Caco-2 (cell line): ENCODE measurements at regions not wholly inside any gene's neighbourhood (a gene's known extent, or its start where the extent isn't known, plus 50 kb on each side); places are given as distances from the start of the nearest gene placed in this dataset.

Experiments
- BruUV-seq: library from RNA; stranded (reverse); fragments of 400-500 nt; replicated peaks from 2 replicates; lab custom pipeline; 2021; lab: Mats Ljungman, UMichigan
- CTCF ChIA-PET: fragments of 300-600 bp; sonication (Branson Sonifier 250); formaldehyde crosslinking; loops from one replicate; lab custom pipeline; 2022; ENCODE audit warnings: antibody characterized with exemption; lab: Charles Lee
- POLR2A ChIA-PET: fragments of 300-600 bp; sonication (Branson Sonifier 250); formaldehyde crosslinking; loops from one replicate; lab custom pipeline; 2022; ENCODE audit warnings: antibody characterized with exemption; lab: Charles Lee
- DNase-seq, 2 experiments: peaks; one replicate each; pipeline versions ENCODE4 v3.0.0 to v3.0.0-alpha.2; 2020 to 2022
- H3K27me3 ChIP-seq: replicated peaks from 2 replicates; pipeline ENCODE4 v1.6.0; 2011; ENCODE audit warnings: low read length; ENCODE audit not compliant: control insufficient read depth, insufficient read depth
- H3K36me3 ChIP-seq: 2 replicates; pipeline ENCODE4 v1.5.1; 2011; ENCODE audit warnings: low read length; ENCODE audit not compliant: control insufficient read depth, insufficient read depth
- H3K4me1 ChIP-seq: fragments of 250-450 bp; sonication (Bioruptor Pico); 2 replicates; pipeline ENCODE4 v1.5.1; 2020; ENCODE audit warnings: mild to moderate bottlenecking
- H3K4me3 ChIP-seq: 2 replicates; pipeline ENCODE4 v1.5.1; 2011; ENCODE audit warnings: low read depth, mild to moderate bottlenecking, control low read depth, low read length
- H3K9me3 ChIP-seq: fragments of 250-450 bp; sonication (Bioruptor Pico); 2 replicates; pipeline ENCODE4 v1.5.1; 2020; ENCODE audit warnings: mild to moderate bottlenecking, moderate library complexity
- H3K27ac Mint-ChIP-seq: one replicate; pipeline ENCODE4 v1.8.0; 2022; ENCODE audit warnings: mixed read lengths; ENCODE audit not compliant: unreplicated experiment
- H3K27me3 Mint-ChIP-seq: one replicate; pipeline ENCODE4 v1.8.0; 2022; ENCODE audit warnings: mixed read lengths; ENCODE audit not compliant: insufficient read depth, unreplicated experiment
- H3K36me3 Mint-ChIP-seq: one replicate; pipeline ENCODE4 v1.8.0; 2022; ENCODE audit warnings: mild to moderate bottlenecking, mixed read lengths; ENCODE audit not compliant: insufficient read depth, unreplicated experiment
- H3K4me1 Mint-ChIP-seq: one replicate; pipeline ENCODE4 v1.8.0; 2022; ENCODE audit warnings: low read depth, mixed read lengths; ENCODE audit not compliant: unreplicated experiment
- H3K4me3 Mint-ChIP-seq: one replicate; pipeline ENCODE4 v1.8.0; 2022; ENCODE audit warnings: mild to moderate bottlenecking, moderate library complexity, mixed read lengths; ENCODE audit not compliant: unreplicated experiment
- H3K9me3 Mint-ChIP-seq: one replicate; pipeline ENCODE4 v1.8.0; 2022; ENCODE audit warnings: mixed read lengths; ENCODE audit not compliant: unreplicated experiment
- CTCF ChIP-seq, 2 experiments: fragments of 200-600 bp in 1 of 2; IDR thresholded peaks; 1 replicate in 1 of 2; 2 replicates in 1 of 2; pipeline versions ENCODE4 v1.5.1 to v1.8.0; 2011 to 2022; ENCODE audit warnings: antibody characterized with exemption in 1 of 2, control low read depth in 1 of 2, inconsistent platforms in 1 of 2, low read depth in 1 of 2, low read length in 1 of 2, mild to moderate bottlenecking in 1 of 2, moderate library complexity in 1 of 2; ENCODE audit not compliant: insufficient read depth in 1 of 2, severe bottlenecking in 1 of 2, unreplicated experiment in 1 of 2
- intact Hi-C: fragments of 100-400 bp; cut with micrococcal nuclease; formaldehyde crosslinking; loops from one replicate; pipeline ENCODE4 v1.10.0; 2022; ENCODE audit not compliant: unreplicated experiment

DNA sequence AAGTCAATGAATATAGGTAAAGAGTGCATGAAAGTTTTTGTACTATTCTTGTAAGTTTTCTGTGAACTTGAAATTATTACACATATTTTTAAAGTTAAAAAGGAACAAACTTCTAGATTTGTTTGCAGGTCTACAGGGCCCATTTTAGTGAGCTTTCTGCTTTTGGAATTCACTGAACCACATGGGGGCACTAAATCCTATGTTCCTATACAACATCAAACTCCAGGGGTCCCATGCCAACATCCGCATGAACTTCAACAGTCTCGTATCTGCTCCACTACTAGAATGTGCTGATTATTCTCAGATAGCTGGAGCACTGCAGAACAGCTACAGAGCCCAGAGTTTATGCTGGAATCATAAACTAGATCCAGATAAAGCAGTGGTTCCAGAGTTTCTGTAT, 347.9 kb upstream of the SPTLC3 start:
- Mint-ChIP-seq H3K4me3 (no peak overlapping the region), H3K27ac (no peak overlapping the region), H3K27me3 (peaks cover 15% of the 10 kb centered on the region), H3K4me1 (no peaks in the 10 kb centered on the region), H3K36me3 (no peaks in the 10 kb centered on the region), H3K9me3 (no peaks in the 10 kb centered on the region)
- CTCF ChIA-PET, result interaction anchor here (0.9 kb wide), 1 partner anchor 91 kb away, joined by 3 read pairs; no protein-coding TSS in a partner anchor
- TF ChIP-seq CTCF (IDR thresholded peaks at IDR 0.05; ENCODE audit: insufficient read depth in 1 of 2, low read depth in 1 of 2, low read length in 1 of 2, severe bottlenecking in 1 of 2, unreplicated experiment in 1 of 2), result peak in 1 of 2 experiments; percentile 19
- Histone ChIP-seq H3K4me1 (no peaks in the 10 kb centered on the region), H3K4me3 (no peak overlapping the region), H3K36me3 (no peaks in the 10 kb centered on the region), H3K27me3 (no peaks in the 10 kb centered on the region), H3K9me3 (no peaks in the 10 kb centered on the region)
- DNase-seq, result no peak
- no TSS peak for BruUV-seq
- POLR2A ChIA-PET, result no interaction called here
- intact Hi-C loops, result no loop called here

- H3K36me3 Mint-ChIP-seq, result no peaks in the 10 kb centered on the region
- POLR2A ChIA-PET, result no interaction called here
- no peaks in the 10 kb centered on the region for H3K9me3 ChIP-seq
- intact Hi-C loops, result no loop called here
- H3K4me3 ChIP-seq, result no peak overlapping the region
- no peaks in the 10 kb centered on the region for H3K27me3 ChIP-seq
- no peak for TF ChIP-seq CTCF (IDR thresholded peaks at IDR 0.05; ENCODE audit: insufficient read depth in 1 of 2, low read depth in 1 of 2, low read length in 1 of 2, severe bottlenecking in 1 of 2, unreplicated experiment in 1 of 2)
- CTCF ChIA-PET, result no interaction called here
- no peaks in the 10 kb centered on the region for H3K4me1 Mint-ChIP-seq
- DNase-seq, result no peak
- no peak overlapping the region for H3K27ac Mint-ChIP-seq
- peaks cover 11% of the 10 kb centered on the region for H3K27me3 Mint-ChIP-seq
- no TSS peak for BruUV-seq
- H3K4me1 ChIP-seq, result no peaks in the 10 kb centered on the region
- H3K36me3 ChIP-seq, result no peaks in the 10 kb centered on the region
- no peaks in the 10 kb centered on the region for H3K9me3 Mint-ChIP-seq
- no peak overlapping the region for H3K4me3 Mint-ChIP-seq
Measured at GRCh38 chr20:12670301-12670700, 338.5 kb upstream of the SPTLC3 start.

GRCh38 chr20:12673352-12673751, 335.4 kb upstream of the SPTLC3 start:
- H3K9me3 Mint-ChIP-seq, result no peaks in the 10 kb centered on the region
- POLR2A ChIA-PET, result no interaction called here
- no peak overlapping the region for H3K4me3 Mint-ChIP-seq
- Histone ChIP-seq H3K27me3 (no peaks in the 10 kb centered on the region), H3K4me3 (no peak overlapping the region), H3K9me3 (no peaks in the 10 kb centered on the region), H3K4me1 (no peaks in the 10 kb centered on the region), H3K36me3 (no peaks in the 10 kb centered on the region)
- DNase-seq, result no peak
- no peaks in the 10 kb centered on the region for H3K4me1 Mint-ChIP-seq
- no TSS peak for BruUV-seq
- no peak for TF ChIP-seq CTCF (IDR thresholded peaks at IDR 0.05; ENCODE audit: insufficient read depth in 1 of 2, low read depth in 1 of 2, low read length in 1 of 2, severe bottlenecking in 1 of 2, unreplicated experiment in 1 of 2)
- peaks cover 11% of the 10 kb centered on the region for H3K27me3 Mint-ChIP-seq
- no peaks in the 10 kb centered on the region for H3K36me3 Mint-ChIP-seq
- H3K27ac Mint-ChIP-seq, result no peak overlapping the region
- CTCF ChIA-PET, result no interaction called here
- intact Hi-C loops, result no loop called here
